ENCODE measurements at regions not wholly inside any gene's neighbourhood (a gene's known extent, or its start where the extent isn't known, plus 50 kb on each side); places are given as distances from the start of the nearest gene placed in this dataset.

DNA sequence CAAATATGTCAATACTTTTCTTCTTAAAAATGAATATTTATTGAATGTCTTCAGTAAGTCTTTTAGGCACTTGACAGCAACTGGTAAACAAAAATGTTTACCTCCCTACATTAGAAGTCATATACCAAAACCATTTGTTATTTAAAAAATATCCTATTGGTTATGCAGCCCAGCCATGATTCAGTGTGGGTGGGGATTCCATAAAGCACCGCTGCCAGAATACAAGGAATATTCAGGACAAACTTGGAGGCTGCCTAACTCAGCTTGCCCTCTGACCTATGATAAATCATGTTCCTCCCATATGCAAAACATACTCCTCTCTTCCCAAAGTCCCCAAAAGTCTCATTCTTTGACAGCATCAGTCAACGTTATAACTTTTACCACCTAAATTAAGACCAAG, 486.8 kb upstream of the IRAK1BP1 start:
- TF ChIP-seq, protein P1, sequence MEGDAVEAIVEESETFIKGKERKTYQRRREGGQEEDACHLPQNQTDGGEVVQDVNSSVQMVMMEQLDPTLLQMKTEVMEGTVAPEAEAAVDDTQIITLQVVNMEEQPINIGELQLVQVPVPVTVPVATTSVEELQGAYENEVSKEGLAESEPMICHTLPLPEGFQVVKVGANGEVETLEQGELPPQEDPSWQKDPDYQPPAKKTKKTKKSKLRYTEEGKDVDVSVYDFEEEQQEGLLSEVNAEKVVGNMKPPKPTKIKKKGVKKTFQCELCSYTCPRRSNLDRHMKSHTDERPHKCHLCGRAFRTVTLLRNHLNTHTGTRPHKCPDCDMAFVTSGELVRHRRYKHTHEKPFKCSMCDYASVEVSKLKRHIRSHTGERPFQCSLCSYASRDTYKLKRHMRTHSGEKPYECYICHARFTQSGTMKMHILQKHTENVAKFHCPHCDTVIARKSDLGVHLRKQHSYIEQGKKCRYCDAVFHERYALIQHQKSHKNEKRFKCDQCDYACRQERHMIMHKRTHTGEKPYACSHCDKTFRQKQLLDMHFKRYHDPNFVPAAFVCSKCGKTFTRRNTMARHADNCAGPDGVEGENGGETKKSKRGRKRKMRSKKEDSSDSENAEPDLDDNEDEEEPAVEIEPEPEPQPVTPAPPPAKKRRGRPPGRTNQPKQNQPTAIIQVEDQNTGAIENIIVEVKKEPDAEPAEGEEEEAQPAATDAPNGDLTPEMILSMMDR (IDR thresholded peaks at IDR 0.05): no peak
- TF ChIP-seq POLR2A (IDR thresholded peaks at IDR 0.05): no peak
